ENCODE measurements at regions not wholly inside any gene's neighbourhood (a gene's known extent, or its start where the extent isn't known, plus 50 kb on each side); places are given as distances from the start of the nearest gene placed in this dataset.

- ATAC-seq (ENCODE audit: low FRiP score): no peak
- no peak for DNase-seq (ENCODE audit: low spot score)
- TF ChIP-seq CTCF (IDR thresholded peaks at IDR 0.05): no peak
Observed at GRCh38 chr2:2974982-2975381, 402.6 kb downstream of the EIPR1 start.

- DNase-seq (ENCODE audit: low spot score): no peak
- no peak for ATAC-seq (ENCODE audit: low FRiP score)
- no peak for TF ChIP-seq CTCF (IDR thresholded peaks at IDR 0.05)
Observed at GRCh38 chr2:2960441-2961133, 417.0 kb downstream of the EIPR1 start.

GRCh38 chr2:2950403-2950952 lies 427.1 kb downstream of the EIPR1 start:
- DNase-seq (ENCODE audit: low spot score): no peak
- TF ChIP-seq CTCF (IDR thresholded peaks at IDR 0.05): no peak
- ATAC-seq (ENCODE audit: low FRiP score): no peak

- no peak for ATAC-seq (ENCODE audit: low FRiP score)
- no peak for DNase-seq (ENCODE audit: low spot score)
- no peak for TF ChIP-seq CTCF (IDR thresholded peaks at IDR 0.05)
Observed at GRCh38 chr2:2947406-2947805, 430.2 kb downstream of the EIPR1 start.

GRCh38 chr2:2942906-2943305 lies 434.7 kb downstream of the EIPR1 start:
- ATAC-seq (ENCODE audit: low FRiP score): no peak
- no peak for TF ChIP-seq CTCF (IDR thresholded peaks at IDR 0.05)
- no peak for DNase-seq (ENCODE audit: low spot score)

GRCh38 chr2:2942225-2942624 lies 435.4 kb downstream of the EIPR1 start:
- no peak for TF ChIP-seq CTCF (IDR thresholded peaks at IDR 0.05)
- ATAC-seq (ENCODE audit: low FRiP score) (no peak), DNase-seq (ENCODE audit: low spot score) (no peak)

GRCh38 chr2:2941205-2941604 lies 436.4 kb downstream of the EIPR1 start:
- TF ChIP-seq CTCF (IDR thresholded peaks at IDR 0.05): no peak
- ATAC-seq (ENCODE audit: low FRiP score): no peak
- DNase-seq (ENCODE audit: low spot score): no peak
